ENCODE measurements at regions not wholly inside any gene's neighbourhood (a gene's known extent, or its start where the extent isn't known, plus 50 kb on each side); places are given as distances from the start of the nearest gene placed in this dataset.

DNA sequence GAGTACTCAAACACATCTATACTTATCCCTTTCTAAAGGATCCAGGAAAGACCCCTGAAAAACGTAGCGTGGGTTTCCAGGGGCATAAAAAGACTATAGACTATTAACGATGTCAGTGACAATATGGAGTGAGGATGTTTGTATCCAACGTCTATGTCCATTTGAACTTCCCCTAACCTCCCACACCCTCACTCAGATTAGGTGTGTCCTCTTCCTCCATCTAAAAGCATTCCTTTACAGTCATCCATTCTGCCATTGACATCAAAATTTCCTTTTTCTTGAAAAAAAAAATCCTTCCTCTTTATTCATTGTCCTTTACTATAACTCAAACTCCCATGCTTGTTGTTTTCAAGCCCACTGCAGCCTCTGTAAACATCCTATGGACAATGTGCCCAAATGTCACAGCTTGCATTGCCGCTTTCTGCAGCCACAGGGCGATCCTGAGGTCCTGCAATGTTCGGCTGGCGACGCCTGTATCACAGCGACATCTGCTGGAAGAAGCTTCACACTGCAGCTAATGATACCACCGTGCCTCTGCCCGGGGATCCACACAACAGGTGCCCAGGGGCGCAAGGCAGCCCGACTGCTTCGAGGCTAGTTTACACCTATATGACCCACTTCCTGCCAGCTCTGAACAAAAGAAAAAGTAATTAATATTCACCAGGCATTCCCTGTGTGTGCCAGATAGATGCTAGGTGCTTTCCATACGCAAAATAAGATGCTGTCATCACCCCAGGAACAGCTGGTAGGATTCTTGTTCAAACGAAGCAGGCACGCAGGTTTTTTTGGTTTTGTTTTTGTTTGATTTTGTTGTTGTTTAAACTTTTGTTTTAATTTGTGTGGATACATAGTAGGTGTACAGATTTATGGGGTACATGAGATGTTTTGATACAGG, 267.9 kb upstream of the GHITM start (continued):
- TF ChIP-seq, protein P1, sequence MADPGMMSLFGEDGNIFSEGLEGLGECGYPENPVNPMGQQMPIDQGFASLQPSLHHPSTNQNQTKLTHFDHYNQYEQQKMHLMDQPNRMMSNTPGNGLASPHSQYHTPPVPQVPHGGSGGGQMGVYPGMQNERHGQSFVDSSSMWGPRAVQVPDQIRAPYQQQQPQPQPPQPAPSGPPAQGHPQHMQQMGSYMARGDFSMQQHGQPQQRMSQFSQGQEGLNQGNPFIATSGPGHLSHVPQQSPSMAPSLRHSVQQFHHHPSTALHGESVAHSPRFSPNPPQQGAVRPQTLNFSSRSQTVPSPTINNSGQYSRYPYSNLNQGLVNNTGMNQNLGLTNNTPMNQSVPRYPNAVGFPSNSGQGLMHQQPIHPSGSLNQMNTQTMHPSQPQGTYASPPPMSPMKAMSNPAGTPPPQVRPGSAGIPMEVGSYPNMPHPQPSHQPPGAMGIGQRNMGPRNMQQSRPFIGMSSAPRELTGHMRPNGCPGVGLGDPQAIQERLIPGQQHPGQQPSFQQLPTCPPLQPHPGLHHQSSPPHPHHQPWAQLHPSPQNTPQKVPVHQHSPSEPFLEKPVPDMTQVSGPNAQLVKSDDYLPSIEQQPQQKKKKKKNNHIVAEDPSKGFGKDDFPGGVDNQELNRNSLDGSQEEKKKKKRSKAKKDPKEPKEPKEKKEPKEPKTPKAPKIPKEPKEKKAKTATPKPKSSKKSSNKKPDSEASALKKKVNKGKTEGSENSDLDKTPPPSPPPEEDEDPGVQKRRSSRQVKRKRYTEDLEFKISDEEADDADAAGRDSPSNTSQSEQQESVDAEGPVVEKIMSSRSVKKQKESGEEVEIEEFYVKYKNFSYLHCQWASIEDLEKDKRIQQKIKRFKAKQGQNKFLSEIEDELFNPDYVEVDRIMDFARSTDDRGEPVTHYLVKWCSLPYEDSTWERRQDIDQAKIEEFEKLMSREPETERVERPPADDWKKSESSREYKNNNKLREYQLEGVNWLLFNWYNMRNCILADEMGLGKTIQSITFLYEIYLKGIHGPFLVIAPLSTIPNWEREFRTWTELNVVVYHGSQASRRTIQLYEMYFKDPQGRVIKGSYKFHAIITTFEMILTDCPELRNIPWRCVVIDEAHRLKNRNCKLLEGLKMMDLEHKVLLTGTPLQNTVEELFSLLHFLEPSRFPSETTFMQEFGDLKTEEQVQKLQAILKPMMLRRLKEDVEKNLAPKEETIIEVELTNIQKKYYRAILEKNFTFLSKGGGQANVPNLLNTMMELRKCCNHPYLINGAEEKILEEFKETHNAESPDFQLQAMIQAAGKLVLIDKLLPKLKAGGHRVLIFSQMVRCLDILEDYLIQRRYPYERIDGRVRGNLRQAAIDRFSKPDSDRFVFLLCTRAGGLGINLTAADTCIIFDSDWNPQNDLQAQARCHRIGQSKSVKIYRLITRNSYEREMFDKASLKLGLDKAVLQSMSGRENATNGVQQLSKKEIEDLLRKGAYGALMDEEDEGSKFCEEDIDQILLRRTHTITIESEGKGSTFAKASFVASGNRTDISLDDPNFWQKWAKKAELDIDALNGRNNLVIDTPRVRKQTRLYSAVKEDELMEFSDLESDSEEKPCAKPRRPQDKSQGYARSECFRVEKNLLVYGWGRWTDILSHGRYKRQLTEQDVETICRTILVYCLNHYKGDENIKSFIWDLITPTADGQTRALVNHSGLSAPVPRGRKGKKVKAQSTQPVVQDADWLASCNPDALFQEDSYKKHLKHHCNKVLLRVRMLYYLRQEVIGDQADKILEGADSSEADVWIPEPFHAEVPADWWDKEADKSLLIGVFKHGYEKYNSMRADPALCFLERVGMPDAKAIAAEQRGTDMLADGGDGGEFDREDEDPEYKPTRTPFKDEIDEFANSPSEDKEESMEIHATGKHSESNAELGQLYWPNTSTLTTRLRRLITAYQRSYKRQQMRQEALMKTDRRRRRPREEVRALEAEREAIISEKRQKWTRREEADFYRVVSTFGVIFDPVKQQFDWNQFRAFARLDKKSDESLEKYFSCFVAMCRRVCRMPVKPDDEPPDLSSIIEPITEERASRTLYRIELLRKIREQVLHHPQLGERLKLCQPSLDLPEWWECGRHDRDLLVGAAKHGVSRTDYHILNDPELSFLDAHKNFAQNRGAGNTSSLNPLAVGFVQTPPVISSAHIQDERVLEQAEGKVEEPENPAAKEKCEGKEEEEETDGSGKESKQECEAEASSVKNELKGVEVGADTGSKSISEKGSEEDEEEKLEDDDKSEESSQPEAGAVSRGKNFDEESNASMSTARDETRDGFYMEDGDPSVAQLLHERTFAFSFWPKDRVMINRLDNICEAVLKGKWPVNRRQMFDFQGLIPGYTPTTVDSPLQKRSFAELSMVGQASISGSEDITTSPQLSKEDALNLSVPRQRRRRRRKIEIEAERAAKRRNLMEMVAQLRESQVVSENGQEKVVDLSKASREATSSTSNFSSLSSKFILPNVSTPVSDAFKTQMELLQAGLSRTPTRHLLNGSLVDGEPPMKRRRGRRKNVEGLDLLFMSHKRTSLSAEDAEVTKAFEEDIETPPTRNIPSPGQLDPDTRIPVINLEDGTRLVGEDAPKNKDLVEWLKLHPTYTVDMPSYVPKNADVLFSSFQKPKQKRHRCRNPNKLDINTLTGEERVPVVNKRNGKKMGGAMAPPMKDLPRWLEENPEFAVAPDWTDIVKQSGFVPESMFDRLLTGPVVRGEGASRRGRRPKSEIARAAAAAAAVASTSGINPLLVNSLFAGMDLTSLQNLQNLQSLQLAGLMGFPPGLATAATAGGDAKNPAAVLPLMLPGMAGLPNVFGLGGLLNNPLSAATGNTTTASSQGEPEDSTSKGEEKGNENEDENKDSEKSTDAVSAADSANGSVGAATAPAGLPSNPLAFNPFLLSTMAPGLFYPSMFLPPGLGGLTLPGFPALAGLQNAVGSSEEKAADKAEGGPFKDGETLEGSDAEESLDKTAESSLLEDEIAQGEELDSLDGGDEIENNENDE (IDR thresholded peaks at IDR 0.05; ENCODE audit: insufficient replicate concordance, low read length), result no peak
- TF ChIP-seq FOSL1 (IDR thresholded peaks at IDR 0.05; ENCODE audit: insufficient read depth, low read depth, low read length) (no peak), JUN (IDR thresholded peaks at IDR 0.05; ENCODE audit: low read depth, low read length) (no peak), RFX5 (IDR thresholded peaks at IDR 0.05; ENCODE audit: borderline replicate concordance, low read depth, low read length) (no peak), RAD21 (IDR thresholded peaks at IDR 0.05 in 1 of 2, conservative IDR thresholded peaks at IDR 0.05 in 1 of 2; ENCODE audit: low read depth in 2 of 2, low read length in 2 of 2) (peak; percentile 100), HDAC6 (IDR thresholded peaks at IDR 0.05; ENCODE audit: low read depth, low read length) (no peak), SP2 (IDR thresholded peaks at IDR 0.05; ENCODE audit: low read length) (no peak), E2F6 (IDR thresholded peaks at IDR 0.05) (no peak), JUND (IDR thresholded peaks at IDR 0.05; ENCODE audit: low read length) (peak; percentile 41; the same call in 1 of the 2 replicates)
